Ovary (tissue), 3 donors: ENCODE measurements at regions not wholly inside any gene's neighbourhood (a gene's known extent, or its start where the extent isn't known, plus 50 kb on each side); places are given as distances from the start of the nearest gene placed in this dataset.

Source experiments
- CTCF ChIP-seq, 3 donors: fragments of 450-650 bp in 2 of 3; fragments of 200-600 bp in 1 of 3; IDR thresholded peaks; one replicate each; pipeline versions ENCODE4 v1.5.1 to v1.8.0; 2016 to 2022; ENCODE audit warnings: antibody characterized with exemption in 3 of 3, mild to moderate bottlenecking in 1 of 3
- EP300 ChIP-seq: sonication (generic); formaldehyde crosslinking; IDR thresholded peaks from one replicate; pipeline ENCODE4 v1.6.1; 2017; ENCODE audit warnings: antibody characterized with exemption
- donor health status: DM: no; HTN: no; CAD: no.

- no peak for TF ChIP-seq CTCF (IDR thresholded peaks at IDR 0.05)
- no peak for TF ChIP-seq EP300
Observed at GRCh38 chr18:71727909-71728308, 816.2 kb downstream of the CBLN2 start.
